Ovary (tissue), 7 donors: ENCODE measurements at regions not wholly inside any gene's neighbourhood (a gene's known extent, or its start where the extent isn't known, plus 50 kb on each side); places are given as distances from the start of the nearest gene placed in this dataset.
"Not testable (repeated sequence)": the region's sequence is repeated elsewhere in the genome, so short reads cannot be mapped to it uniquely, and the experiment has no call there.

Source experiments
- DNase-seq, 5 donors: peaks; one replicate each; pipeline ENCODE4 v3.0.0-alpha.2; 2019 to 2020
- H3K27ac ChIP-seq, 2 donors: fragments of 200-600 bp; one replicate each; pipeline versions ENCODE4 v1.5.1 to v1.8.0; 2019 to 2022
- H3K27me3 ChIP-seq: fragments of 200-600 bp; one replicate; pipeline ENCODE4 v1.8.0; 2022
- H3K36me3 ChIP-seq: fragments of 200-600 bp; sonication (generic); one replicate; pipeline ENCODE4 v1.5.1; 2019
- H3K4me1 ChIP-seq: one replicate; pipeline ENCODE4 v1.8.1; 2013; ENCODE audit warnings: mild to moderate bottlenecking, moderate library complexity; ENCODE audit not compliant: insufficient read depth
- H3K4me3 ChIP-seq: fragments of 200-600 bp; sonication (generic); one replicate; pipeline ENCODE4 v1.5.1; 2017
- H3K9me3 ChIP-seq, 2 donors: fragments of 200-600 bp in 1 of 2; sonication (generic) in 1 of 2; one replicate each; pipeline versions ENCODE4 v1.5.1 to v1.8.1; 2013 to 2019; ENCODE audit warnings: mild to moderate bottlenecking in 1 of 2, moderate library complexity in 1 of 2
- EP300 ChIP-seq: sonication (generic); formaldehyde crosslinking; IDR thresholded peaks from one replicate; pipeline ENCODE4 v1.6.1; 2017; ENCODE audit warnings: antibody characterized with exemption
- POLR2A ChIP-seq: fragments of 450-650 bp; IDR thresholded peaks from one replicate; pipeline ENCODE4 v1.6.1; 2017; ENCODE audit warnings: antibody characterized with exemption, mild to moderate bottlenecking, moderate library complexity
- WGBS, 3 donors: extraction: QIAGEN DNeasy Blood & Tissue Kit in 1 of 3; methylation state at CpG; one replicate each; pipeline versions ENCODE4 v1.1.5 to v1.1.7; 2013 to 2017; 5-methylcytosine and 5-hydroxymethylcytosine counted together
- intact Hi-C, 4 donors: fragments of 100-400 bp; cut with DNase I; formaldehyde crosslinking; loops; one replicate each; pipeline versions ENCODE4 v1.11.0 to v1.15.1; 2022 to 2023
- TF ChIP-seq, protein P1 (sequence below), 3 donors: fragments of 450-650 bp in 2 of 3; fragments of 200-600 bp in 1 of 3; IDR thresholded peaks; one replicate each; pipeline versions ENCODE4 v1.5.1 to v1.8.0; 2016 to 2022; ENCODE audit warnings: antibody characterized with exemption in 3 of 3, mild to moderate bottlenecking in 1 of 3
- donor health status: DM: no; HTN: no; CAD: no; lungs with moderate emphysema.
- donor health status: DM: no; HTN: no; CAD: no.
- donor health status: Bipolar disorder and iron deficiency.
- donor health status: DM: no; HTN: no; CAD: no.
- donor health status: DM: yes; HTN: yes; CAD: no.

DNA sequence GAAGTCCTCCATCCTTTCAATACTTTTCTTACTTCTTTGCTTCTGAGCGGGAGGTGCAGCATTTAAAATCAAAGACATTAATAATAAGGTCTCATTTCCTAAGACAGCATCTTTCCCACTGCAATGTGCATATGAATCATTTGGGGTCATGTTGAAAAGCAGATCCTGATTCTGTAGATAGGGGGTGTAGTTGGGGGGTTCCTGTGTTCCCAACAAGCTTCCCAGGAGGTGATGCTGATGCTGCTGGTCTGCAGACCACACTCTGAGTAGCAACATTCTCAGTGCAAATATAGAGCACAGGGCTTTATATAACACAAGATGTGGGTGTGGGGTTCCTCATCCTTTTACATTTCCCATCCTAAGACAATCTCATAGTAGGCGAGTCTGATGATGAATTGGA lies 126.5 kb upstream of the PALM2AKAP2 start:
- no peak for DNase-seq
- 70 to 83% (median 81%) methylated on average over 2 of the region's 2 CpGs for WGBS, 3 donors
- TF ChIP-seq, protein P1, sequence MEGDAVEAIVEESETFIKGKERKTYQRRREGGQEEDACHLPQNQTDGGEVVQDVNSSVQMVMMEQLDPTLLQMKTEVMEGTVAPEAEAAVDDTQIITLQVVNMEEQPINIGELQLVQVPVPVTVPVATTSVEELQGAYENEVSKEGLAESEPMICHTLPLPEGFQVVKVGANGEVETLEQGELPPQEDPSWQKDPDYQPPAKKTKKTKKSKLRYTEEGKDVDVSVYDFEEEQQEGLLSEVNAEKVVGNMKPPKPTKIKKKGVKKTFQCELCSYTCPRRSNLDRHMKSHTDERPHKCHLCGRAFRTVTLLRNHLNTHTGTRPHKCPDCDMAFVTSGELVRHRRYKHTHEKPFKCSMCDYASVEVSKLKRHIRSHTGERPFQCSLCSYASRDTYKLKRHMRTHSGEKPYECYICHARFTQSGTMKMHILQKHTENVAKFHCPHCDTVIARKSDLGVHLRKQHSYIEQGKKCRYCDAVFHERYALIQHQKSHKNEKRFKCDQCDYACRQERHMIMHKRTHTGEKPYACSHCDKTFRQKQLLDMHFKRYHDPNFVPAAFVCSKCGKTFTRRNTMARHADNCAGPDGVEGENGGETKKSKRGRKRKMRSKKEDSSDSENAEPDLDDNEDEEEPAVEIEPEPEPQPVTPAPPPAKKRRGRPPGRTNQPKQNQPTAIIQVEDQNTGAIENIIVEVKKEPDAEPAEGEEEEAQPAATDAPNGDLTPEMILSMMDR (IDR thresholded peaks at IDR 0.05) = no peak
- TF ChIP-seq POLR2A (no peak), EP300 (no peak)
- no peaks in the 10 kb centered on the region for H3K4me1 ChIP-seq
- intact Hi-C loops = no loop called here
- H3K9me3 ChIP-seq = no peaks in the 10 kb centered on the region
- no peaks in the 10 kb centered on the region for H3K27me3 ChIP-seq
- H3K36me3 ChIP-seq = no peaks in the 10 kb centered on the region
- H3K4me3 ChIP-seq = no peak overlapping the region
- H3K27ac ChIP-seq = no peak overlapping the region

DNA sequence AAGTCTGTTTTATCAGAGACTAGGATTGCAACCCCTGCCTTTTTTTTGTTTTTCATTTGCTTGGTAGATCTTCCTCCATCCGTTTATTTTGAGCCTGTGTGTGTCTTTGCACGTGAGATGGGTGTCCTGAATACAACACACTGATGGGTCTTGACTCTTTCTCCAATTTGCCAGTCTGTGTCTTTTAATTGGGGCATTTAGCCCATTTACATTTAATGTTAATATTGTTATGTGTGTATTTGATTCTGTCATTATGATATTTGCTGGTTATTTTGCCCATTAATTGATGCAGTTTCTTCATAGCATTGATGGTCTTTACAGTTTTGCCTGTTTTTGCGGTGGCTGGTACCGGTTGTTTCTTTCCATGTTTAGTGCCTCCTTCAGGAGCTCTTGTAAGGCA lies 116.0 kb upstream of the PALM2AKAP2 start:
- H3K27ac ChIP-seq, H3K27me3 ChIP-seq, H3K36me3 ChIP-seq, H3K9me3 ChIP-seq, H3K4me1 ChIP-seq, intact Hi-C loops, DNase-seq, H3K4me3 ChIP-seq: not testable (repeated sequence)
- 81 to 91% (median 88%) methylated on average over 4 of the region's 4 CpGs for WGBS, 3 donors

DNA sequence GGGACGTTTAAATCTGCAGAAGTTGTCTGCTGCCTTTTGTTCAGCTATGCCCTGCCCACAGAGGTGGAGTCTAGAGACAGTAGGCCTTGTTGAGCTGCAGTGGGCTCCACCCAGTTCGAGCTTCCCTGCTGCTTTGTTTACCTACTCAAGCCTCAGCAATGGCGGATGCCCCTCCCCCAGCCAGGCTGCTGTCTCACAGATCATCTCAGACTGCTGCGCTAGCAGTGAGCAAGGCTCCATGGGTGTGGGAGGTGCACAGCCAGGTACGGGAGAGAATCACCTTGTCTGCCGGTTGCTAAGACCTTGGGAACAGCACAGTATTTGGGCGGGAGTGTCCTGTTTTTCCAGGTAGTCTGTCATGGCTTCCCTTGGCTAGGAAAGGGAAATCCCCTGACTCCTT lies 114.3 kb upstream of the PALM2AKAP2 start:
- H3K4me3 ChIP-seq, intact Hi-C loops, H3K4me1 ChIP-seq, DNase-seq, H3K27ac ChIP-seq, H3K9me3 ChIP-seq, H3K27me3 ChIP-seq, H3K36me3 ChIP-seq: not testable (repeated sequence)
- 64 to 77% (median 74%) methylated on average over 7 of the region's 7 CpGs for WGBS, 3 donors

DNA sequence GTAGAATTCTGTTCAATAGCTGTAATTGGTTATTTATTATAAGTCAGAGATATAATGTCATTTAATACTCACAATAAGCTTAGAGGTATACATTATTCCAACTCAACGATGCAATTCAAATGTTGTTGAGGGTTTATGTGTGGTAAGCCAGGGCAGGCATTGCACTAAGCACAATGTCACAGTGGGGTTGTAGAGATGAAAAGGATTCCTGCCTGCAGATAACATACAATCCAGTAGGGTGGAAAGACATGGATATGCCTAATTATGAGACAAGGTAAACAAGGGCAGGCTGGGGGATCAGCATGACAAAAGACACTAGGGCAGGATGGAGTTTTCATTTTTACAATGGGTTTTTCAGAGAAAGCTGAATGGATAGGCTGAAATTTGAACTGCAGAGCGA lies 98.7 kb upstream of the PALM2AKAP2 start:
- H3K9me3 ChIP-seq = no peaks in the 10 kb centered on the region
- TF ChIP-seq EP300 (no peak), POLR2A (no peak)
- TF ChIP-seq, protein P1 (IDR thresholded peaks at IDR 0.05) = no peak
- intact Hi-C loops = no loop called here
- no peaks in the 10 kb centered on the region for H3K4me1 ChIP-seq
- WGBS, 3 donors = 74 to 84% (median 83%) methylated on average over 2 of the region's 2 CpGs
- no peaks in the 10 kb centered on the region for H3K36me3 ChIP-seq
- no peak for DNase-seq
- no peak overlapping the region for H3K27ac ChIP-seq
- H3K4me3 ChIP-seq = no peak overlapping the region
- no peaks in the 10 kb centered on the region for H3K27me3 ChIP-seq

DNA sequence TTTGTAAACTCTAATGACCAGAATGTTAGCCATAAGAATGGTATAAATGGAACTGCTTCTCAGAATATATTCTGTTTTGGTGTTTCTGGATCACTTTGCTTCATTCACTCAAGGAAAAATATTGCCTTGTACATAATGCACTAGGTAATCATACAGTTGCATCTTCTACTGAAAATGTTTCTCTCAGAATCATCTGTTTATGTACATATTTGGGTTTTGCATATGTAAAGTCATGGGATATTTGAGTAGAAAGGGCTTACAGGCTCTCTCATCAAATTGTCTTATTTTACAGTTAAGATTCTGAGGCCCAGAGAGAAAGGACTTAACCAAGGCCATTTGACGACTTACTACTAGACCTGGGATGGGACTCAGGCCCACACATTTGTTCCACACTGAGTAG lies 97.8 kb upstream of the PALM2AKAP2 start:
- no peak for DNase-seq

More for the DNA sequence above, 97.8 kb upstream of the PALM2AKAP2 start:
- H3K27ac ChIP-seq = no peak overlapping the region
- no peaks in the 10 kb centered on the region for H3K9me3 ChIP-seq
- intact Hi-C loops = no loop called here
- no peaks in the 10 kb centered on the region for H3K4me1 ChIP-seq
- no peak overlapping the region for H3K4me3 ChIP-seq
- WGBS, 3 donors = 76 to 93% (median 86%) methylated on average over 1 of the region's 1 CpG
- no peak for TF ChIP-seq EP300
- TF ChIP-seq, protein P1 (IDR thresholded peaks at IDR 0.05) = no peak
- no peak for TF ChIP-seq POLR2A
- no peaks in the 10 kb centered on the region for H3K27me3 ChIP-seq
- H3K36me3 ChIP-seq = no peaks in the 10 kb centered on the region
